Smooth muscle cell (in vitro differentiated cells): ENCODE measurements at regions not wholly inside any gene's neighbourhood (a gene's known extent, or its start where the extent isn't known, plus 50 kb on each side); places are given as distances from the start of the nearest gene placed in this dataset.

Experiments used
- DNase-seq: peaks from one replicate; lab custom pipeline; 2025; ENCODE audit not compliant: unreplicated experiment; lab: John Stamatoyannopoulos, UW
- H2AFZ ChIP-seq: fragments of 200-600 bp; sonication (generic); 2 replicates; pipeline ENCODE4 v1.6.0; 2016; ENCODE audit warnings: antibody characterized with exemption, low read depth, mild to moderate bottlenecking
- H3F3A ChIP-seq: fragments of 200-600 bp; sonication (generic); 2 replicates; pipeline ENCODE4 v1.6.0; 2017; ENCODE audit warnings: antibody characterized with exemption, low read depth
- H3K27ac ChIP-seq: fragments of 200-600 bp; sonication (generic); 2 replicates; pipeline ENCODE4 v1.5.1; 2016; ENCODE audit warnings: low read depth, mild to moderate bottlenecking
- H3K27me3 ChIP-seq: fragments of 200-600 bp; sonication (generic); 2 replicates; pipeline ENCODE4 v1.6.1; 2016; ENCODE audit warnings: low read depth, mild to moderate bottlenecking
- H3K36me3 ChIP-seq: fragments of 200-600 bp; sonication (generic); 2 replicates; pipeline ENCODE4 v1.5.1; 2016; ENCODE audit warnings: low read depth
- H3K4me1 ChIP-seq: fragments of 200-600 bp; sonication (generic); 2 replicates; pipeline ENCODE4 v1.5.1; 2016; ENCODE audit warnings: low read depth
- H3K4me2 ChIP-seq: fragments of 200-600 bp; sonication (generic); 2 replicates; pipeline ENCODE4 v1.6.0; 2016; ENCODE audit warnings: mild to moderate bottlenecking
- H3K4me3 ChIP-seq: fragments of 200-600 bp; sonication (generic); 2 replicates; pipeline ENCODE4 v1.5.1; 2016; ENCODE audit warnings: mild to moderate bottlenecking
- H3K79me2 ChIP-seq: fragments of 200-600 bp; sonication (generic); 2 replicates; pipeline ENCODE4 v1.6.0; 2016; ENCODE audit warnings: low read depth, mild to moderate bottlenecking
- H3K9ac ChIP-seq: fragments of 200-600 bp; sonication (generic); 2 replicates; pipeline ENCODE4 v1.6.0; 2016; ENCODE audit warnings: low read depth
- H3K9me3 ChIP-seq: fragments of 200-600 bp; sonication (generic); replicated peaks from 2 replicates; pipeline ENCODE4 v1.5.1; 2016; ENCODE audit warnings: low read depth
- H4K20me1 ChIP-seq: fragments of 200-600 bp; sonication (generic); 2 replicates; pipeline ENCODE4 v1.6.0; 2016; ENCODE audit warnings: low read depth
- WGBS: methylation state at CpG from one replicate; pipeline ENCODE4 v1.1.7; 2016; ENCODE audit warnings: low lambda C conversion rate; 5-methylcytosine and 5-hydroxymethylcytosine counted together
- TF ChIP-seq, protein P1 (sequence below): fragments of 200-600 bp; sonication (generic); IDR thresholded peaks from 2 replicates; pipeline ENCODE4 v1.5.1; 2017; ENCODE audit warnings: borderline replicate concordance, mild to moderate bottlenecking, antibody characterized with exemption; ENCODE audit not compliant: insufficient read depth, poor library complexity, severe bottlenecking

DNA sequence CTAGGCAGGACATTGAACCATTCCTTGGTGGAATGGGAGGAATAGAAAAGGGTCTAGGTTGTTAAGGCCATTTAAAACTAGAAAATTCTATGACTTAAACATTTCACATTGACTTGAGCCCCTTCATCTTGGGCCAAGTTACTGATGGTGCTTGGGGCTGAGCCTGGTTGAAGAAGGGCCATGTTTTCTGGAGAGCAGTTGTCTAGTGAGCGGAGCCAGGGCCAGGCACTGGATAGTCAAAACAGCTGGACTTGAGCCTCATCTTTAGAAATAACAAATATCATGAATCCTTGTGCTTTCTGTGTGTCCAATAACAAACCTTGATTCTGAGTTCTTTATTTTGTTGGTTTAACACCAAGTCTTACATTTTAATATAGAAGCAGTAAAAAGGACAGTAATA, 134.6 kb upstream of the TCF21 start:
- Histone ChIP-seq H3K4me2 (no peak overlapping the region), H3K79me2 (no peaks in the 10 kb centered on the region), H3K4me3 (no peak overlapping the region), H3K27me3 (no peaks in the 10 kb centered on the region), H3K4me1 (peaks cover 3% of the 10 kb centered on the region), H3K27ac (no peak overlapping the region), H3F3A (no peaks in the 10 kb centered on the region), H3K9me3 (no peaks in the 10 kb centered on the region), H2AFZ (no peak overlapping the region), H3K9ac (no peak overlapping the region), H4K20me1 (no peaks in the 10 kb centered on the region), H3K36me3 (no peaks in the 10 kb centered on the region)
- no peak for DNase-seq
- TF ChIP-seq, protein P1, sequence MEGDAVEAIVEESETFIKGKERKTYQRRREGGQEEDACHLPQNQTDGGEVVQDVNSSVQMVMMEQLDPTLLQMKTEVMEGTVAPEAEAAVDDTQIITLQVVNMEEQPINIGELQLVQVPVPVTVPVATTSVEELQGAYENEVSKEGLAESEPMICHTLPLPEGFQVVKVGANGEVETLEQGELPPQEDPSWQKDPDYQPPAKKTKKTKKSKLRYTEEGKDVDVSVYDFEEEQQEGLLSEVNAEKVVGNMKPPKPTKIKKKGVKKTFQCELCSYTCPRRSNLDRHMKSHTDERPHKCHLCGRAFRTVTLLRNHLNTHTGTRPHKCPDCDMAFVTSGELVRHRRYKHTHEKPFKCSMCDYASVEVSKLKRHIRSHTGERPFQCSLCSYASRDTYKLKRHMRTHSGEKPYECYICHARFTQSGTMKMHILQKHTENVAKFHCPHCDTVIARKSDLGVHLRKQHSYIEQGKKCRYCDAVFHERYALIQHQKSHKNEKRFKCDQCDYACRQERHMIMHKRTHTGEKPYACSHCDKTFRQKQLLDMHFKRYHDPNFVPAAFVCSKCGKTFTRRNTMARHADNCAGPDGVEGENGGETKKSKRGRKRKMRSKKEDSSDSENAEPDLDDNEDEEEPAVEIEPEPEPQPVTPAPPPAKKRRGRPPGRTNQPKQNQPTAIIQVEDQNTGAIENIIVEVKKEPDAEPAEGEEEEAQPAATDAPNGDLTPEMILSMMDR, result no peak
- 95% methylated on average over 1 of the region's 1 CpG for WGBS

DNA sequence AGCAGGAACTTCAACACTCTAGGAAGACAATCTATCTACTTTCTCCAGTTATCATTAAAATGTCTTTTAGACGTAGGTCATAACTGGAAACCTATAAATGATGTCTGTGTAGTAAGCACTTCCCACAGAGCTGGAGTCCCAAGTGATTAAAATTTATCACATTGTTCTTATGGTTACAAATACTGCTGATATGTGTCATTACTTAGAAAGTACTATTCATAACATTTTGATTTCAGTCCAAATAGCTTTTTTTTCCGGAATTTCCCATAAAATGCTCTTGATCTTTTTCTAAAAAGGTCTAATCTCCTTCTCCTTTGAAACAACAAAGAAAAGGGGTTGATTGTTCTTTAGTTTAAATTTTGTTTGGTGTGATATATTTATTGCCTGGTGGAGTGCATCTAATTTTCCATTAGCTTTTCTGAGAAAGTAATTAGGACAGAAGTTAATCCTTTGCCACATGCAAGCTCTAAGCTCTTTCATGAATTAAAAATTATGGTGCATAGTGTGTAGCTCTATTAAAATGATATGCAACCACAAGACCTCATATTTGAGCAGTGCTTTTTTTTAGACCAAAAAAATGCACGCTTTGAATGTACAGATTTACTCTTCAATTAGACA, 132.7 kb upstream of the TCF21 start:
- WGBS, result 61% methylated on average over 3 of the region's 3 CpGs
- no peaks in the 10 kb centered on the region for H4K20me1 ChIP-seq
- no peak for DNase-seq

DNA sequence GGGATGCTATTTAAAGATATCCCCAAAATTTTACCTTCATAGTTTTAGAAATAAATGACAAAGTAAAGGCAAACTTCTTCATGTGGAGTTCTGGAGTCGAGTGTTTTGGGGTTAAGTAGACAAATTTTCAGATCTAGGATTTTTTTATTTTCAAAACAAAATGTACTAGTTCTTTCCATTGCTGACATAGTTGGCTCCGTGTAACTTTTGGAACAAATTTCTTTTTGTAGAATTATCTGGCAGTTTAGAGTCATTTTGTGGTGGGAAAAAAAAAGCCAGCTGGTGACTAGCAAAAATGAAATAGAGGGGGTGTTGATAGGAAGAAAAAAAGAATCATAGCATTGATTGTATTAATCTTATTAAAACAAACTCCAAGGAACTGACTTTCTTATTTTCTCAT, 131.6 kb upstream of the TCF21 start:
- Histone ChIP-seq H3K79me2 (no peaks in the 10 kb centered on the region), H2AFZ (no peak overlapping the region), H3K36me3 (no peaks in the 10 kb centered on the region), H3K27me3 (no peaks in the 10 kb centered on the region), H4K20me1 (no peaks in the 10 kb centered on the region), H3F3A (no peaks in the 10 kb centered on the region), H3K27ac (no peak overlapping the region), H3K9ac (no peak overlapping the region), H3K4me3 (no peak overlapping the region), H3K4me2 (no peak overlapping the region), H3K4me1 (peaks cover 3% of the 10 kb centered on the region), H3K9me3 (no peaks in the 10 kb centered on the region)
- 71% methylated on average over 2 of the region's 2 CpGs for WGBS
- TF ChIP-seq, protein P1, result no peak
- DNase-seq, result no peak

More for the DNA sequence above, 132.7 kb upstream of the TCF21 start:
- H2AFZ ChIP-seq, result no peak overlapping the region
- H3K36me3 ChIP-seq, result no peaks in the 10 kb centered on the region
- TF ChIP-seq, protein P1, result no peak
- no peaks in the 10 kb centered on the region for H3K79me2 ChIP-seq
- no peak overlapping the region for H3K9ac ChIP-seq
- no peak overlapping the region for H3K27ac ChIP-seq
- H3K27me3 ChIP-seq, result no peaks in the 10 kb centered on the region
- no peak overlapping the region for H3K4me3 ChIP-seq
- peaks cover 3% of the 10 kb centered on the region for H3K4me1 ChIP-seq
- H3F3A ChIP-seq, result no peaks in the 10 kb centered on the region
- H3K9me3 ChIP-seq, result no peaks in the 10 kb centered on the region
- no peak overlapping the region for H3K4me2 ChIP-seq

DNA sequence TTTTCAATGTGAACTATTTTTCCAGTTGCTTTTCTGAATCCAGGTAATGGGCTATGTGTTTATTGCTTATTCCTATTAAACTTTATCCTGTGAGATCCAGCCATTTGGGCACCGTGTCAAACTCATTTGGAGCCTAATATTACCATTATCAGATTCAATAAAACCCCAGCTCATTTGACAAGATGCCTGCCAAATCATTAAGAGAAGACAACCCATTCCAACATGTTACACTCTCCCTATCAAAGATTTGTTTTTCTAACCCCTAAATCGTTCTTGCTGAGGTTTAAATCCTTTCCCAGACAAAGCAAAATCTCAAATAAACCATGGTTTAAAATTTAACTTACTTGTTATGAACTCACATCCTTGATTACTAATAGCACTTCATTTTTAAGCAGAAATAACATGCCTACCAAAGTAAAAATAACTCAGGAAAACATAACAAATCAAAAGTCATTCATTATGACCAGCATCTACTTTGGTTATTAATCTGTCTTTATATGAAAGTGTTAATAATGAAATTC, 130.0 kb upstream of the TCF21 start:
- no peaks in the 10 kb centered on the region for H4K20me1 ChIP-seq
- H3K27me3 ChIP-seq, result no peaks in the 10 kb centered on the region
- H3K4me2 ChIP-seq, result no peak overlapping the region
- H2AFZ ChIP-seq, result no peak overlapping the region
- no peak overlapping the region for H3K27ac ChIP-seq
- TF ChIP-seq, protein P1, result no peak
- H3K9me3 ChIP-seq, result no peaks in the 10 kb centered on the region
- 47% methylated on average over 2 of the region's 2 CpGs for WGBS
- H3F3A ChIP-seq, result no peaks in the 10 kb centered on the region
- no peaks in the 10 kb centered on the region for H3K36me3 ChIP-seq
- H3K79me2 ChIP-seq, result no peaks in the 10 kb centered on the region
- H3K4me3 ChIP-seq, result no peak overlapping the region
- no peaks in the 10 kb centered on the region for H3K4me1 ChIP-seq
- DNase-seq, result no peak
- no peak overlapping the region for H3K9ac ChIP-seq
